ENCODE measurements at regions not wholly inside any gene's neighbourhood (a gene's known extent, or its start where the extent isn't known, plus 50 kb on each side); places are given as distances from the start of the nearest gene placed in this dataset.

DNA sequence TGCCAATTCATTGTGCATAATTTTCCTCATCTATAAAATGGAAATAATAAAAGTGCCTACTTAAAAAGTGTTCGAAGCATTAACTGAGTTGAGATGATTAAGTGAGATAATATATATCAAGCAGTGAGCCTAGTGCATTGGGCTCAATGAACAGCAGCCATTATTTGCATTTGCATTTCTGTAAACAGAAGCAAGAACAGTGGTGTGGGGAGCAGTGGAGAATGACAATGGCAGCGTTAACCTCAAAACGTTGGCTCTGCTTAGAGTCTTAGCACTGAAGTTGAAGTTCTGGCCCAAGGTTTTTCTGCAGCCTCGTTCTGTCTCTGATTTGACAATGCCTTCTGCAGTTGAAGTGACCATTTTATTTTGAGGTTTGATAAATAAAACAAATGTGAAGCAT lies 466.3 kb upstream of the ONECUT1 start:
- Histone ChIP-seq H3K27me3 (ENCODE audit: insufficient read depth, poor library complexity, severe bottlenecking) (no peaks in the 10 kb centered on the region), H3K4me3 (replicated peaks; ENCODE audit: insufficient read depth, low read length) (no peak overlapping the region), H3K27ac (replicated peaks) (no peak overlapping the region)
- TF ChIP-seq, protein P1, sequence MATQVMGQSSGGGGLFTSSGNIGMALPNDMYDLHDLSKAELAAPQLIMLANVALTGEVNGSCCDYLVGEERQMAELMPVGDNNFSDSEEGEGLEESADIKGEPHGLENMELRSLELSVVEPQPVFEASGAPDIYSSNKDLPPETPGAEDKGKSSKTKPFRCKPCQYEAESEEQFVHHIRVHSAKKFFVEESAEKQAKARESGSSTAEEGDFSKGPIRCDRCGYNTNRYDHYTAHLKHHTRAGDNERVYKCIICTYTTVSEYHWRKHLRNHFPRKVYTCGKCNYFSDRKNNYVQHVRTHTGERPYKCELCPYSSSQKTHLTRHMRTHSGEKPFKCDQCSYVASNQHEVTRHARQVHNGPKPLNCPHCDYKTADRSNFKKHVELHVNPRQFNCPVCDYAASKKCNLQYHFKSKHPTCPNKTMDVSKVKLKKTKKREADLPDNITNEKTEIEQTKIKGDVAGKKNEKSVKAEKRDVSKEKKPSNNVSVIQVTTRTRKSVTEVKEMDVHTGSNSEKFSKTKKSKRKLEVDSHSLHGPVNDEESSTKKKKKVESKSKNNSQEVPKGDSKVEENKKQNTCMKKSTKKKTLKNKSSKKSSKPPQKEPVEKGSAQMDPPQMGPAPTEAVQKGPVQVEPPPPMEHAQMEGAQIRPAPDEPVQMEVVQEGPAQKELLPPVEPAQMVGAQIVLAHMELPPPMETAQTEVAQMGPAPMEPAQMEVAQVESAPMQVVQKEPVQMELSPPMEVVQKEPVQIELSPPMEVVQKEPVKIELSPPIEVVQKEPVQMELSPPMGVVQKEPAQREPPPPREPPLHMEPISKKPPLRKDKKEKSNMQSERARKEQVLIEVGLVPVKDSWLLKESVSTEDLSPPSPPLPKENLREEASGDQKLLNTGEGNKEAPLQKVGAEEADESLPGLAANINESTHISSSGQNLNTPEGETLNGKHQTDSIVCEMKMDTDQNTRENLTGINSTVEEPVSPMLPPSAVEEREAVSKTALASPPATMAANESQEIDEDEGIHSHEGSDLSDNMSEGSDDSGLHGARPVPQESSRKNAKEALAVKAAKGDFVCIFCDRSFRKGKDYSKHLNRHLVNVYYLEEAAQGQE (IDR thresholded peaks at IDR 0.05; ENCODE audit: insufficient replicate concordance, low read depth) = no peak
- no peak for TF ChIP-seq SPI1 (IDR thresholded peaks at IDR 0.05; ENCODE audit: borderline replicate concordance, low read depth)
- no peak for DNase-seq (ENCODE audit: low read depth in 1 of 2, low spot score in 1 of 2)

DNA sequence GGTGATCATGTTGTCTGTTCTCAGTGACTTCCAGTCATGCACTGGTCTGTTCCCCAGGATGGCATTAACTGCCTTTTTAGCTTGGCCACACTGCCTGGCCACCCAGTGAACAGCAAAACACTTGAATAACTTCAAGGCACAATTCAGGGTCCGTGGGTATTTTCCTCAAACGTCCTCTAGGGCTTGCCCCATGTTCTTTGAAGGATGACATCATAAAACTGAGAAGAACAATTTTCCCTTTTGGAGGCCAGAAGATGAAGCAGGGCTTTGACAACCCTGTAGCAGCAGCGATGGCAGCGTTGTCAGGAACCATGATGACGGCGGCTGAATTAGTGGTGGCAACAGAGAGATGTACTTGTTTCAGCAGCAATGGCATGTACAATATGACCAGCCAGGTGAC lies 465.9 kb upstream of the ONECUT1 start:
- Histone ChIP-seq H3K27me3 (ENCODE audit: insufficient read depth, poor library complexity, severe bottlenecking) (no peaks in the 10 kb centered on the region), H3K27ac (replicated peaks) (no peak overlapping the region), H3K4me3 (replicated peaks; ENCODE audit: insufficient read depth, low read length) (no peak overlapping the region)
- DNase-seq (ENCODE audit: low read depth in 1 of 2, low spot score in 1 of 2) = no peak
- TF ChIP-seq POLR2AphosphoS5 (IDR thresholded peaks at IDR 0.05; ENCODE audit: low read depth) = no peak
- TF ChIP-seq, protein P1 (IDR thresholded peaks at IDR 0.05; ENCODE audit: insufficient replicate concordance, low read depth) = no peak
- TF ChIP-seq GABPA (IDR thresholded peaks at IDR 0.05; ENCODE audit: low read depth) = no peak
- TF ChIP-seq, protein P2, sequence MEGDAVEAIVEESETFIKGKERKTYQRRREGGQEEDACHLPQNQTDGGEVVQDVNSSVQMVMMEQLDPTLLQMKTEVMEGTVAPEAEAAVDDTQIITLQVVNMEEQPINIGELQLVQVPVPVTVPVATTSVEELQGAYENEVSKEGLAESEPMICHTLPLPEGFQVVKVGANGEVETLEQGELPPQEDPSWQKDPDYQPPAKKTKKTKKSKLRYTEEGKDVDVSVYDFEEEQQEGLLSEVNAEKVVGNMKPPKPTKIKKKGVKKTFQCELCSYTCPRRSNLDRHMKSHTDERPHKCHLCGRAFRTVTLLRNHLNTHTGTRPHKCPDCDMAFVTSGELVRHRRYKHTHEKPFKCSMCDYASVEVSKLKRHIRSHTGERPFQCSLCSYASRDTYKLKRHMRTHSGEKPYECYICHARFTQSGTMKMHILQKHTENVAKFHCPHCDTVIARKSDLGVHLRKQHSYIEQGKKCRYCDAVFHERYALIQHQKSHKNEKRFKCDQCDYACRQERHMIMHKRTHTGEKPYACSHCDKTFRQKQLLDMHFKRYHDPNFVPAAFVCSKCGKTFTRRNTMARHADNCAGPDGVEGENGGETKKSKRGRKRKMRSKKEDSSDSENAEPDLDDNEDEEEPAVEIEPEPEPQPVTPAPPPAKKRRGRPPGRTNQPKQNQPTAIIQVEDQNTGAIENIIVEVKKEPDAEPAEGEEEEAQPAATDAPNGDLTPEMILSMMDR (IDR thresholded peaks at IDR 0.05; ENCODE audit: insufficient read depth, low read length) = no peak
- TF ChIP-seq SPI1 (IDR thresholded peaks at IDR 0.05; ENCODE audit: borderline replicate concordance, low read depth) = no peak

DNA sequence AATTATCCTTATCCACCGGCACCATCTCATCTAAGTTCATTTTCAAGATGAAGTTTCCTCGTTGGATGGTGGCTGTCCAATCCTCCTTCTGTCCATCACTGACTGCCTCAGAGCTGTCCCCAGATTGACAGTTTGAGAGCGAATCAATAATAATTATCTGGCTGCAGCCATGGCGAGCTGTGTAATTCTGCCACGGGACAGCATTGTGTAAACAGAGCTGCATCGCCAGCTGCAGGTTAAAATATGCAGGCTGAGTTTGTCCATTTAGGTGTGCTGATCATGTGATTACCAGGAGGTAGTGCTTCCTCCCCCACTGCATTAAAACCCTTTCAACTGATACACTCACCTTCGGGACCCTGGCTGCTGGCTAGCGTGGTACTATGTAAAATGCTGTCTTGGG lies 461.9 kb upstream of the ONECUT1 start:
- TF ChIP-seq, protein P1 (IDR thresholded peaks at IDR 0.05; ENCODE audit: insufficient replicate concordance, low read depth) = no peak
- TF ChIP-seq, protein P2 (IDR thresholded peaks at IDR 0.05; ENCODE audit: insufficient read depth, low read length) = no peak
- TF ChIP-seq SPI1 (IDR thresholded peaks at IDR 0.05; ENCODE audit: borderline replicate concordance, low read depth) = no peak
- DNase-seq (ENCODE audit: low read depth in 1 of 2, low spot score in 1 of 2) = no peak
- H3K27ac ChIP-seq (replicated peaks) = no peak overlapping the region
- H3K4me3 ChIP-seq (replicated peaks; ENCODE audit: insufficient read depth, low read length) = no peak overlapping the region
- no peaks in the 10 kb centered on the region for H3K27me3 ChIP-seq (ENCODE audit: insufficient read depth, poor library complexity, severe bottlenecking)

DNA sequence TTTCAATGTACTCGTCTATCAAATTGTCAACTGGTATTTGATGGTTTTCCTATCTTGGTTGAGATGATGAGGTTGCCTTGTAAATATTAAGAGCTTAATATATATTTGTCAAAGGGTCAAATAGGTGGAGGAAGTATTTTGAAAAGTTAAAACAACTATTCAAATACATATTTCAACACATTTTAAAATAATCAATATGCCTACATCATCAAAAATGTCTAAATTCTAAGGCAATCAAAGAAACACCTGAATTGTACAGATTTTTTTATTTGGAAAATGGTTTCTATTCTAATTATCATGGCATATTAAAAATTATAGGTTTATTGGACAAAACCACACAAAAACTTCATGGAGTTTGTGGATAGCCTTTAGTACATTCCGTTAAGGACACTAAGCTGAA lies 461.4 kb upstream of the ONECUT1 start:
- Histone ChIP-seq H3K27me3 (ENCODE audit: insufficient read depth, poor library complexity, severe bottlenecking) (no peaks in the 10 kb centered on the region), H3K4me3 (replicated peaks; ENCODE audit: insufficient read depth, low read length) (no peak overlapping the region), H3K27ac (replicated peaks) (no peak overlapping the region)
- DNase-seq (ENCODE audit: low read depth in 1 of 2, low spot score in 1 of 2) = no peak
- TF ChIP-seq, protein P1 (IDR thresholded peaks at IDR 0.05; ENCODE audit: insufficient replicate concordance, low read depth) = no peak
- TF ChIP-seq SPI1 (IDR thresholded peaks at IDR 0.05; ENCODE audit: borderline replicate concordance, low read depth) = no peak
- TF ChIP-seq POLR2AphosphoS5 (IDR thresholded peaks at IDR 0.05; ENCODE audit: low read depth) = no peak
- TF ChIP-seq, protein P2 (IDR thresholded peaks at IDR 0.05; ENCODE audit: insufficient read depth, low read length) = no peak
- TF ChIP-seq GABPA (IDR thresholded peaks at IDR 0.05; ENCODE audit: low read depth) = no peak

All from HL-60 (cell line).